HG02938 (cell line): ENCODE measurements at regions not wholly inside any gene's neighbourhood (a gene's known extent, or its start where the extent isn't known, plus 50 kb on each side); places are given as distances from the start of the nearest gene placed in this dataset.

Source experiments
- ATAC-seq: cut with Tn5 transposase; IDR thresholded peaks from one replicate; pipeline ENCODE4 v1.9.1; 2021; ENCODE audit warnings: mild to moderate bottlenecking, moderate library complexity; ENCODE audit not compliant: unreplicated experiment

DNA sequence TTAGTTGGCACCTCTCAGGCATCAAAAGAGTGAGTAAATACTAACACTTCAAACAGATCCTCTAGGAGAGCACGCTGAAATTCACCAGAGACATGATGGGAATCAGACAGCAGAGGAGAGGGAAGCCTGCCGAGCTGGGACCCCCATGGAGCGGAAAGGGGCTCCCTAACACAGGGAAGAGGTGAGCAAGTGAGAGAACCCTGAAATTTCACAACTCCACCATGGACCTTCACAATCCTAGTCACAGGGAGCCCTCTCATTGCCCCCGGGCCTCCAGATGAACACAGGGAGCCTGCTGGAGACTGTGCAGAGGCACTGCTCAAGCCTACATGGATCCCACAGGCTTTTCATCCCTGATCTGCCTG lies 59.2 kb upstream of the ANTXRL start:
- ATAC-seq, result no peak

- no peak for ATAC-seq
Observed at GRCh38 chr10:46227936-46228562, 58.7 kb upstream of the ANTXRL start.

DNA sequence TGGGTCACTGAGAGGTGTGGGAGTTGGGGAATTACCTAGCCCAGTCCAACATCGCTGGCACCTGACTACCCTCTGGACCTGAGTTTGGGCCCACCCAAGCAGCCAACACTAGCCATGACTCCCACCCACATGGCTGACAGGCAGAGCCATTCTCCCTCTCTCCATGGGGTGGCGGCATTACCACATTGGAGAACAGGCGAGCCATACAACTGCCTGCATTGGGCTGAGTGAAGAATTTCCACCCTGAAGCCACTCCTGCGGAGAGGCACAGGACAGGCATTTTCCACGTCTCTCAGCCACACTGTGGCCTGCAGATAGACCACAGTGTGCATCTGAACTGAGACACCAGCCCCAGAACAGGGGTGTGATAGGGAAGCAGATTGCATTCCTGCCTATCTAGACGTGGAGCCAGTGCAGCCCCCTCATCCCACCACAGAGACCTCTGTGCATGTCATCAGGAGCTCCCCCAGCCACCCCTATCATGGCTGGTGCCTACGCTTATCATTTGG lies 58.2 kb upstream of the ANTXRL start:
- ATAC-seq, result no peak

DNA sequence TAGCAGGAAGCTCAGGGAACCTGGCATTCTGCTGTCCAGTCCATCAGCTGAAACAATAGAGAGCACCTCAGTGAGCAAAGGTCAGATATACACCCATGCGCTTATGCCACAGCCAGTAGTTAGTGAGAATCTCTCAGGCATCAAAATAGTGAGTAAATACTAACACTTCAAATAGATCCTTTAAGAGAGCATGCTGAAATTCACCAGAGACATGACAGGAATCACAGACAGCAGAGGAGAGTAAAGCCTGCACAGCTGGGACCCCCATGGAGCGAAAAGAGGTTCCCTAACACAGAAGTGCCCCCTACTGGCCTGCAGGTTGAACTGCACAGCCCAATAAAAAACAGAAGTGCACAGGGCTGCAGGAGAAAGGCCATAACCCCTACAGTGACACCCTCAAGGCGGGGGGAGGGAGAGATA lies 57.6 kb upstream of the ANTXRL start:
- ATAC-seq, result no peak

GRCh38 chr10:46230615-46231014 lies 56.2 kb upstream of the ANTXRL start:
- ATAC-seq, result no peak

DNA sequence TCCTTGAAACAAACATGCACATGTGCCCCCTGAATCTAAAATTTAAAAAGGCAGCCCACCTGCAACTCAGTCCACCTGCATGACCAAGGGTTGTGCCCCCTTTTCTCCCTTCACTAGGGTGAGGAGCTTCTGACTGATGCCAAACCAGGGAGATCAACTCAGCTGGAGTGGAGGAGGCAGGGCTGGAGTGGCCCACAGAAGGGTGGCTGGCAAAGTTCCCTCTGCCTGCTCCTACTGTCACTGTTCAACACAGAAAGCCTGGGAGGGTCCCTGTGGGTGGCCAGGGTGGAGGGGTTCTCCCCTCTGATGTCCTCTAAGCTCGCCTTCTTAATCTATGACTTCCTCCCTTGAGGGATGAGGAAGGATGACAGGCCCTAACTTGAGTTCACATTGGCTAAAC lies 55.7 kb upstream of the ANTXRL start:
- no peak for ATAC-seq

DNA sequence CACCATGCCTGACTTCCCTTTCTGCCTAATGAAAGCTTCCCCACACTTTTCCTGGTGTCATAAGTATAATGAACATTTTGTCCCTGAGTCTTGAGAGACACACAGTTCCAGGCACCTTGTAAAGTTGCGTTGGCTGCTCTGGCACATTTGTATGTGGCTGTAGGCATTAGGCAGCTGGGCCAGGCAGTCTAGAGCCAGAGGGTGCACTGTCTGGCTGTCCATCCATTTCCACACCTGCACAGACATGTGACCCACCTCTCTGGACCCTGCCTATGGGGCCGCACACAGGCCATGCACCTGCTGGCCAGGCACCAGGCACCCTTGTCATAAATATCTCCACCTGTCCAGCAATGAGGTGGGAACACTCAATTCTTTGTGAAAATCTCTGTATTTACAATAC lies 54.7 kb upstream of the ANTXRL start:
- no peak for ATAC-seq

DNA sequence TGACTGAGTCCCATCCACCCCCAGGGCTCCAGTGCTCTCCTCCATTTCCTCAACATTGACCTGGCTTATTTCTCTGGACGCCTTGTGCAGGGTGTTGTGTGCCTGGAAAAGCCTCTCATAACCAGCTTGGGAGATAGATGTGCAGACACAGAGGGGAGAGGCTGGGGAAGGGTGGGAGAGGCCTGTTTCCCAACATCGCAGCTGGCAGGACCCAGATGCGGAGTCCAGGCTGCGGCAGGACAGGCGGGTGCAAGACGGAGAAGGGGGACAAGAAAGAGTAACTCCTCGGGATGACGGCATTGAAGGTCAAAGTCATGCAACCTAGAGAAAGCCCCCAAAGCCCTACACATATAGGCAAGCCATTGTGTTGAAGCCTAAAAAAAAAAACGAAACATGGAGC lies 54.1 kb upstream of the ANTXRL start:
- ATAC-seq, result no peak

DNA sequence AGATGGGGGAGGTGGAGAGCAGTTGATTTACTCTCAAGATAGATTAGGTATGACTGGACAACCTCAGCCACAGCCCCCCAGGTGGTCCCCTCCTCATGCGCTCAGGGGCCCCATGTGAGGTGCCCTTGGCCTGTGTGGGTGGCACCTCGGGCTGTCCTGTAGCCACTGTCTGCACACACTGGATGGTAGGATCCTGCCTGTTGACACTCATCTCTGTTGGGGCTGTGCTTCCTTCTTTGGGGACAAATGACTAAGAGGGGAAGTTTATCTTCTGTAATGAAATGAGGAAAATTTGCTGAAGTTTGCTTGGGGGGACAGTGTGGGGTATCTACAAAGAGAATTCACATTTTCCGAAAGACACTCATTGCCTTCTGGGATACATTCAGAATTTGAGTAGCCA lies 53.6 kb upstream of the ANTXRL start:
- ATAC-seq, result no peak

DNA sequence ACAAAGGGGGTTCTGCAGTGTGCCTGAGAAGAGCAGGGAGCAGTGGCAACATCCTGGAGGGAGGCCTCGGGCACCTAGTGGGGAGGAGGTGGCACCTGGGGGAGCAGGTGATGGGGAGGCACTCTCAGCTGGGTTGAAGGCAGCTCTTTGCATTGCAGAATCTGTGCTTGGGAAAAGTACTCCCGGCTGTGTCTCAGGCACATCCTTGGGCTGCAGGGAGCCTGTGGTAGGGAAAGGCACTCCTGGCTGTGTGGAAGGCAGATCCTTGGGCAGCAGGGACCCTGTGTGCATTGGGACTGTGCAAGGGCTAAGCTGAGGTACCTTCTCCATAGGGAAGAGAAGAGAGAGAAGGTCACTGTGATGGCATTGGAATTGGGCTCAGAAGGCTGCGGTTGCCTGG lies 52.8 kb upstream of the ANTXRL start:
- ATAC-seq, result no peak

DNA sequence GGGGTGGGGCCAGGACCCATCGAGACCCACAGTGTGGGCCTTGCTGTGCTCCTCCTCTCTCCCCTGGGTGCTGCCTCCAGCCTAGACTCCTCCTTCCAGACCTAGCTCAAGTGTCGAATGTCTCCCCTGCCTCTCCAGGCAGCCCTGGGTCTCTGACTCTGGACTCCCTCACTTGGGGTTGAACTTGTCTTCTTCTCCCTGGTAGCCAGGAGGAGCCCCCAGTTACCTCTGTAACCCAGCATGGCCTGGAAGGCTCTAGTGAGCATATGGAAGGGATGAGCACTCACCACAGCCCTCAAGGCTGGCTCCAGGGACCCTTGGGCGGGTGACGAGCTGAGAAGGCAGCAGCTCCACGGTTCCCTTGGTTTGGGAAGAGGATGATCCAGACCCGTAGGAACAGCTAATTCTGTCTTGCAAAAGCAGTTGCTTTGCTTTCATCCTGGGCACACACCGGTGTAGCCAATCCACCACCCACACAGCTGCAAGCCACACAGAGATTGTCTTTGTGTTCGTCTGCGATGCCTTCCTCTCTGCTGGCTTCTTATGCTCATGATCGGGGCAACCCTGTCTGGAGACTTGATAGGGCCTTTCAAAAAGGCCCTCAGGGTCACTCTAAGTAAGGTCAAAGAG lies 52.3 kb upstream of the ANTXRL start:
- ATAC-seq, result no peak

- ATAC-seq, result no peak
Observed at GRCh38 chr10:46235705-46236545, 50.9 kb upstream of the ANTXRL start.

DNA sequence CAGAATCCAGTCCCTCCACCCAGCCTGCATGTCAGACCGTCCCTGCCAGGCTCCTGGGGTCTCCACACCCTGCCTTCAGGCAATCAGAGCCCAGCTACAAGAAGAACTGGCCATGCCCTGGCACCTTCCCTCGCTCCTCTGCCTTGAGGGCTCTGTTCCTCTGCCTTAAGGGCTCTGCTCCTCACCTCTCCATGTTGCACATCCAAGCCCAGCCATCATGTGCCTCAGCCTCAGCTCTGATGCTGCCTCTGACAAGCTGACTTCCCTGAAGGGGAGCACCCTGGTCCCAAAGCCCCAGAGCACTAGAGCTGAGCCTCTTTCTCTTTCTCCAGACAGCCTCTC lies 50.3 kb upstream of the ANTXRL start:
- no peak for ATAC-seq

DNA sequence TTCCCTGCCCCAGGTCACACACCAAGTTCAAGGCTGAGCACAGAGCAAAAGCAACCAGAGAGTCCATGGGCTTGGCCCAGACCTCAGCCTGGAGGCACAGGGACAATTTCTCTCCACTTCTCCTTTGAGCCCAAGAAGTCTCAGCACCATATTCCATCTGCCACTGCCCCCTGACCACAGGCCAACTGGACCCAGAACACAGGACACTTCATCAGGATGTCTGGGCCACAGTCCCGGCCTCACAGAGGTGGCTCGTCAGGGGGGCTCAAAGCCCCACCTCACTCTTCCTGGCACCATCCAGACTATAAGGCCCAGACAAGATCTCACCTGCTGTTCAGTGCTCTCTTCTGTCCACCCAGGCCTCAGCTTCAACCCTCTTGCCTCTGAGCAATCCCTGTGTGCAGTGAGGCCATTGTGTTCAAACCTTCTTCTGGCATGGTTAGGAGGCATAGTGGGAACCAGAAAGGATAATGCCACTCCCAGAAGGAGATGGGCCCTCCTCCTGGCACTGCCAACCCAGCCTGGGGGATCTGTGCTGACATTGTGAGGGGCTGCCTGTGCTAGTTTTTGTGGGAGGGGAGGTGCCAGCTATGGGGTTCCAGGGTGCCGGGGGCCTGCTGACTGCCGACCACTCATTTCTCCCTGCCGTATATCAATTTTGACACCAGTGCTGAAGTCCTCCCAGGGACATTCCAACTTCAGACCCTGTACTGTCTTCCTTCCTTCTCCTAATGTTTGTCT lies 49.7 kb upstream of the ANTXRL start:
- ATAC-seq, result no peak
